DND-41 (cell line): ENCODE measurements at regions not wholly inside any gene's neighbourhood (a gene's known extent, or its start where the extent isn't known, plus 50 kb on each side); places are given as distances from the start of the nearest gene placed in this dataset.

Experiments
- ATAC-seq: fragments of 200-7000 bp; cut with Tn5 transposase; 3 replicates; pipeline ENCODE4 v1.9.1; 2021; ENCODE audit warnings: low read depth; ENCODE audit not compliant: insufficient read depth
- DNase-seq: peaks from one replicate; pipeline ENCODE4 v3.0.0-alpha.2; 2020
- H2AFZ ChIP-seq: 2 replicates; pipeline ENCODE4 v1.6.0; 2012; ENCODE audit warnings: low read depth, low read length
- H3K27ac ChIP-seq: 2 replicates; pipeline ENCODE4 v1.5.1; 2012; ENCODE audit warnings: low read length, inconsistent platforms
- H3K27me3 ChIP-seq: fragments of 200-600 bp; sonication (generic); 2 replicates; pipeline ENCODE4 v1.6.0; 2012; ENCODE audit warnings: low read length, mild to moderate bottlenecking, inconsistent platforms; ENCODE audit not compliant: insufficient read depth, poor library complexity
- H3K36me3 ChIP-seq: 2 replicates; pipeline ENCODE4 v1.5.1; 2012; ENCODE audit warnings: low read length, inconsistent platforms; ENCODE audit not compliant: insufficient read depth
- H3K4me1 ChIP-seq: 2 replicates; pipeline ENCODE4 v1.5.1; 2012; ENCODE audit warnings: mild to moderate bottlenecking, low read length; ENCODE audit not compliant: insufficient read depth
- H3K4me2 ChIP-seq: 2 replicates; pipeline ENCODE4 v1.6.0; 2012; ENCODE audit warnings: mild to moderate bottlenecking, moderate library complexity, low read length, inconsistent platforms; ENCODE audit not compliant: insufficient read depth
- H3K4me3 ChIP-seq, 2 experiments: fragments of 200-600 bp in 1 of 2; shearing (Covaris generic) in 1 of 2; 2 replicates each; pipeline ENCODE4 v1.5.1; 2012 to 2016; ENCODE audit warnings: inconsistent platforms in 2 of 2, low read length in 2 of 2, mild to moderate bottlenecking in 2 of 2, low read depth in 1 of 2, moderate library complexity in 1 of 2
- H3K79me2 ChIP-seq: 2 replicates; pipeline ENCODE4 v1.6.0; 2012; ENCODE audit warnings: low read length, inconsistent platforms; ENCODE audit not compliant: insufficient read depth
- H3K9ac ChIP-seq: 2 replicates; pipeline ENCODE4 v1.6.0; 2012; ENCODE audit warnings: low read depth, mild to moderate bottlenecking, inconsistent platforms, low read length, moderate library complexity
- H3K9me3 ChIP-seq: 2 replicates; pipeline ENCODE4 v1.5.1; 2012; ENCODE audit warnings: low read length, moderate library complexity, mild to moderate bottlenecking, inconsistent platforms; ENCODE audit not compliant: insufficient read depth, severe bottlenecking
- H4K20me1 ChIP-seq: 2 replicates; pipeline ENCODE4 v1.6.0; 2012; ENCODE audit warnings: low read length; ENCODE audit not compliant: insufficient read depth
- CTCF ChIP-seq: IDR thresholded peaks from 2 replicates; pipeline ENCODE4 v1.5.1; 2012; ENCODE audit warnings: borderline replicate concordance, low read length, moderate library complexity, mild to moderate bottlenecking; ENCODE audit not compliant: poor library complexity, severe bottlenecking; ENCODE audit errors: extremely low read depth
- EZH2 ChIP-seq: IDR thresholded peaks from 3 replicates; pipeline ENCODE4 v1.6.1; 2012; ENCODE audit warnings: borderline replicate concordance, low read depth, mild to moderate bottlenecking, moderate library complexity, low read length, inconsistent platforms; ENCODE audit not compliant: severe bottlenecking

- TF ChIP-seq CTCF (no peak), EZH2 (no peak)
These were observed 374.2 kb downstream of the EN1 start for GRCh38 chr2:118473241-118473640.

GRCh38 chr2:118470297-118470696 lies 377.2 kb downstream of the EN1 start:
- Histone ChIP-seq H3K79me2 (no peaks in the 10 kb centered on the region), H3K27ac (no peak overlapping the region), H2AFZ (no peak overlapping the region), H3K27me3 (no peaks in the 10 kb centered on the region), H3K36me3 (no peaks in the 10 kb centered on the region), H4K20me1 (no peaks in the 10 kb centered on the region), H3K9me3 (no peaks in the 10 kb centered on the region), H3K9ac (no peak overlapping the region), H3K4me2 (no peak overlapping the region), H3K4me3 (no peak overlapping the region), H3K4me1 (no peaks in the 10 kb centered on the region)
- no peak for ATAC-seq
- no peak for DNase-seq
- TF ChIP-seq EZH2 (no peak), CTCF (no peak)

More at GRCh38 chr2:118473241-118473640, 374.2 kb downstream of the EN1 start:
- DNase-seq = no peak
- H3K9me3 ChIP-seq = no peaks in the 10 kb centered on the region
- no peaks in the 10 kb centered on the region for H3K36me3 ChIP-seq
- ATAC-seq = no peak
- H3K4me2 ChIP-seq = no peak overlapping the region
- no peak overlapping the region for H3K4me3 ChIP-seq
- no peak overlapping the region for H3K27ac ChIP-seq
- H3K79me2 ChIP-seq = no peaks in the 10 kb centered on the region
- H4K20me1 ChIP-seq = no peaks in the 10 kb centered on the region
- H3K9ac ChIP-seq = no peak overlapping the region
- no peaks in the 10 kb centered on the region for H3K4me1 ChIP-seq
- no peaks in the 10 kb centered on the region for H3K27me3 ChIP-seq
- H2AFZ ChIP-seq = no peak overlapping the region

- no peak for TF ChIP-seq CTCF
- no peak for TF ChIP-seq EZH2
- Histone ChIP-seq H3K9me3 (no peaks in the 10 kb centered on the region), H3K27ac (no peak overlapping the region), H3K9ac (no peak overlapping the region), H3K4me3 (no peak overlapping the region), H3K4me1 (no peaks in the 10 kb centered on the region), H2AFZ (no peak overlapping the region), H3K79me2 (no peaks in the 10 kb centered on the region), H3K4me2 (no peak overlapping the region), H4K20me1 (no peaks in the 10 kb centered on the region), H3K27me3 (no peaks in the 10 kb centered on the region), H3K36me3 (no peaks in the 10 kb centered on the region)
- ATAC-seq (no peak), DNase-seq (no peak)
These were observed 378.3 kb downstream of the EN1 start for GRCh38 chr2:118469103-118469502.
